ENCODE measurements at regions not wholly inside any gene's neighbourhood (a gene's known extent, or its start where the extent isn't known, plus 50 kb on each side); places are given as distances from the start of the nearest gene placed in this dataset.

DNA sequence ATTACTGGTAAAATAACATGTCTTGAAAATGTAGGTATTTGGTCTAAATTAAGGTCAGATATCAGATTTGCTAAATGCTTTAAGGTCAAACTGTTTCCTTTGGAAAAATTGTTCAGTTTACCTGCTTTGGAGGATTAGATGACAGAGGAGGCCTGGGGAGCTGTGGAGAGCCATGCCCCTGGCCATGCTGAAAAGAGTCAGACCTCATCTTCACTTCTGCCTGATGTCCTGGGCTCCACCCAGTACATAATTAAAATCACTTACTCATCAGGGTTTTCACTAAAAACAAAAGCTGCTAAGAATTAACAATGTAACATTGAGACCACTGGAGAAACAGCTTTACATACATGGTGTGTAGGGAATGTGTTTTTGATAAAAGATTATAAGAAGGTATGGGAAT is 60.8 kb upstream of the UNC93A start:
- TF ChIP-seq EZH2 (optimal IDR thresholded peaks at IDR 0.05; ENCODE audit: low read depth, low read length) (no peak), CTCF (IDR thresholded peaks at IDR 0.05; ENCODE audit: low read length) (no peak), EZH2phosphoT487 (IDR thresholded peaks at IDR 0.05; ENCODE audit: low read length) (no peak)
